ENCODE measurements at regions not wholly inside any gene's neighbourhood (a gene's known extent, or its start where the extent isn't known, plus 50 kb on each side); places are given as distances from the start of the nearest gene placed in this dataset.

- Histone ChIP-seq H3K4me1 (ENCODE audit: low read depth) (no peaks in the 10 kb centered on the region), H3K36me3 (ENCODE audit: low read depth) (no peaks in the 10 kb centered on the region), H3K4me3 (no peak overlapping the region), H3K9me3 (no peaks in the 10 kb centered on the region)
- ATAC-seq (no peak), DNase-seq (no peak)
- TF ChIP-seq, protein P1, sequence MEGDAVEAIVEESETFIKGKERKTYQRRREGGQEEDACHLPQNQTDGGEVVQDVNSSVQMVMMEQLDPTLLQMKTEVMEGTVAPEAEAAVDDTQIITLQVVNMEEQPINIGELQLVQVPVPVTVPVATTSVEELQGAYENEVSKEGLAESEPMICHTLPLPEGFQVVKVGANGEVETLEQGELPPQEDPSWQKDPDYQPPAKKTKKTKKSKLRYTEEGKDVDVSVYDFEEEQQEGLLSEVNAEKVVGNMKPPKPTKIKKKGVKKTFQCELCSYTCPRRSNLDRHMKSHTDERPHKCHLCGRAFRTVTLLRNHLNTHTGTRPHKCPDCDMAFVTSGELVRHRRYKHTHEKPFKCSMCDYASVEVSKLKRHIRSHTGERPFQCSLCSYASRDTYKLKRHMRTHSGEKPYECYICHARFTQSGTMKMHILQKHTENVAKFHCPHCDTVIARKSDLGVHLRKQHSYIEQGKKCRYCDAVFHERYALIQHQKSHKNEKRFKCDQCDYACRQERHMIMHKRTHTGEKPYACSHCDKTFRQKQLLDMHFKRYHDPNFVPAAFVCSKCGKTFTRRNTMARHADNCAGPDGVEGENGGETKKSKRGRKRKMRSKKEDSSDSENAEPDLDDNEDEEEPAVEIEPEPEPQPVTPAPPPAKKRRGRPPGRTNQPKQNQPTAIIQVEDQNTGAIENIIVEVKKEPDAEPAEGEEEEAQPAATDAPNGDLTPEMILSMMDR (IDR thresholded peaks at IDR 0.05) = no peak
- intact Hi-C loops (cut with DNase I, micrococcal nuclease) = loop anchor here in 1 of 2 donors (5.0 kb wide), 1 partner anchor 633 kb away; no protein-coding TSS in a partner anchor
Observed at GRCh38 chr15:98444138-98444537, 204.2 kb upstream of the IGF1R start.

DNA sequence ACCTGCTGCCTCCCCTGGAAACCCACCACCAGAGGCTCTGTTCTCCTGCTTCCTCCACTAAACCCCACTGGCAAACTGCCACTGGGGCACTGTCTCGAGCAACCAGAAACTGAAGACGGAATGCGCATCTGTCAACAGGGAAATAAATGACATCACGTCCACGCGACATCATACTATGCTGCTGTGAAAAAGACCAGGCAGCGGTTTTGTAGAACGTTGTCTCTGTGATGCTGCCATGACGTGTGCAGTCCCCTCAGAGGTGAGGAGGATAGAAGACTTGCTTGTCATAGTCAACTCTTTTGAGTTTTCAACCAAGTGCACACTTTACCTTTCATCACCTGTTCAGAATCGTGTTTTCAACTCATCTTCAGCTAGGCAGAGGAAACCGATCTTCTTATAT is 203.0 kb upstream of the IGF1R start:
- TF ChIP-seq, protein P1 (IDR thresholded peaks at IDR 0.05) = no peak
- intact Hi-C loops (cut with DNase I, micrococcal nuclease) = no loop called here

DNA sequence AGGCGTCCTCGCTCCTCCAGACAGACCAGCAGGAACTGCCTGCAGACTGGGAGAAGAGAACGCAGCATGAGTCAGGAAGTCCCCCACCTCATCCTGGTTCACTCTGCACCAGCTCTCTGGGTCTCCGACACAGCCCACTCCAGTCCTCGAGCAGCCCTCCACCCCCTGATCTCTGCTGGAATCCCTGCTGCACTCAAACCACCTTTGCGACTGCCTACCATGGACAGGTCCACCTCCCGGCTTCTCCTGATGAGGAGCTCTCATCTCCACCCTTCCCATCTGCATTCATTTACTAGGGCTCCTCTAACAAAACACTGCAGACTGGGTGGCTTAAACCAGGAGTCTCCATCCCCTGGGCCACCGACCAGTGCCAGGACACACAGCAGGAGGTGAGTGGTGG is 202.3 kb upstream of the IGF1R start:
- ATAC-seq = no peak
- Histone ChIP-seq H3K4me3 (no peak overlapping the region), H3K9me3 (no peaks in the 10 kb centered on the region), H3K36me3 (ENCODE audit: low read depth) (no peaks in the 10 kb centered on the region), H3K4me1 (ENCODE audit: low read depth) (no peaks in the 10 kb centered on the region)
- intact Hi-C loops (cut with DNase I, micrococcal nuclease) = no loop called here
- TF ChIP-seq, protein P1 (IDR thresholded peaks at IDR 0.05) = no peak
- DNase-seq = no peak

More for the DNA sequence above, 203.0 kb upstream of the IGF1R start:
- Histone ChIP-seq H3K4me3 (no peak overlapping the region), H3K4me1 (ENCODE audit: low read depth) (no peaks in the 10 kb centered on the region), H3K9me3 (no peaks in the 10 kb centered on the region), H3K36me3 (ENCODE audit: low read depth) (no peaks in the 10 kb centered on the region)
- ATAC-seq (no peak), DNase-seq (no peak)

- DNase-seq (no peak), ATAC-seq (no peak)
- Histone ChIP-seq H3K9me3 (no peaks in the 10 kb centered on the region), H3K4me1 (ENCODE audit: low read depth) (no peaks in the 10 kb centered on the region), H3K4me3 (no peak overlapping the region), H3K36me3 (ENCODE audit: low read depth) (no peaks in the 10 kb centered on the region)
- TF ChIP-seq, protein P1 (IDR thresholded peaks at IDR 0.05) = no peak
- intact Hi-C loops (cut with DNase I, micrococcal nuclease) = no loop called here
Observed at GRCh38 chr15:98447069-98447468, 201.3 kb upstream of the IGF1R start.

GRCh38 chr15:98451236-98451635 is 197.1 kb upstream of the IGF1R start:
- DNase-seq (no peak), ATAC-seq (no peak)
- TF ChIP-seq, protein P1 (IDR thresholded peaks at IDR 0.05) = no peak
- H3K9me3 ChIP-seq = no peaks in the 10 kb centered on the region
- H3K4me1 ChIP-seq (ENCODE audit: low read depth) = no peaks in the 10 kb centered on the region
- intact Hi-C loops (cut with DNase I, micrococcal nuclease) = no loop called here
- H3K4me3 ChIP-seq = no peak overlapping the region
- H3K36me3 ChIP-seq (ENCODE audit: low read depth) = no peaks in the 10 kb centered on the region

DNA sequence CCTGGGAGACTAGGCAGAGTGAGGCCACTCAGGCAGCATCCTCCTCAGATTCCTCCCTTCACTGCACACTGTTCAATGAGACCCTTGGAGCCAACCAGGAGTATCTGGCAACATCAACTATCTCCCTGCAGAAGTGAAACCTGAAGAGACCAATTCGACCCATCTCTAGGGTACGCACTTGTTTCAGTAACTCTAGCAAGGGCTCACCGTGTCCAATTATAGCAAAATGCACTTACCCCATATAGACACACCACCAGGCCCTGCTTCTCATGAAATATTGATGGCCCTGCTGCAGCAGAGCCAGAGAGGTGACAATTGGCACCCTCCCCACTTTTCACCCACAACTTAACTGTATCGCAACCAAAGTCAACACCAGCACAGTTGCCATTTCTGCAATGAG is 196.1 kb upstream of the IGF1R start:
- H3K36me3 ChIP-seq (ENCODE audit: low read depth) = no peaks in the 10 kb centered on the region
- intact Hi-C loops (cut with DNase I, micrococcal nuclease) = no loop called here
- H3K4me3 ChIP-seq = no peak overlapping the region
- TF ChIP-seq, protein P1 (IDR thresholded peaks at IDR 0.05) = no peak
- no peaks in the 10 kb centered on the region for H3K9me3 ChIP-seq
- no peaks in the 10 kb centered on the region for H3K4me1 ChIP-seq (ENCODE audit: low read depth)
- no peak for ATAC-seq
- no peak for DNase-seq
